ENCODE measurements at regions not wholly inside any gene's neighbourhood (a gene's known extent, or its start where the extent isn't known, plus 50 kb on each side); places are given as distances from the start of the nearest gene placed in this dataset.

DNA sequence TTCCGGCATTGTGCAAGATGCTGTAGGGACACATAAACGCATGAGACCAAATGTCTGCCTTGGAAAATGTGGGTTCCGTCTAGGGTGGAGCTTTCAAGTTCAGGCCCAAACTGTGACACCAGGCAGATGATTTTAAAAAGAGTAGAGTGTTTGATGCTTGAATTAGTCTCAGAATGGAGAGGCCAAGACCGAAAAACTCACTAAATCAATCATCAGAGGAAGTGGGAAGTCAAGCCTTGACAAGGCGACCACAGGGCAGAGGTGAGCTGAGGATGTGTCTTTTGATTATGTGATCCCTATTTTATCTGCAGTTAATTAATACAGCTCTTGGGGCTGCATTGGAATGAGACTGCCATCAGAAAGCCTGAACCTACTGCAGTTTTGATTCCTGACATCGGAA, 275.4 kb downstream of the ABHD5 start:
- TF ChIP-seq JUND (IDR thresholded peaks at IDR 0.05) (no peak), EP300 (IDR thresholded peaks at IDR 0.05; ENCODE audit: borderline replicate concordance in 1 of 2, low read depth in 1 of 2, low read length in 1 of 2) (no peak), POLR2AphosphoS5 (IDR thresholded peaks at IDR 0.05; ENCODE audit: low read depth, low read length) (no peak), MXI1 (IDR thresholded peaks at IDR 0.05; ENCODE audit: low read depth, low read length) (no peak)
- TF ChIP-seq, protein P1, sequence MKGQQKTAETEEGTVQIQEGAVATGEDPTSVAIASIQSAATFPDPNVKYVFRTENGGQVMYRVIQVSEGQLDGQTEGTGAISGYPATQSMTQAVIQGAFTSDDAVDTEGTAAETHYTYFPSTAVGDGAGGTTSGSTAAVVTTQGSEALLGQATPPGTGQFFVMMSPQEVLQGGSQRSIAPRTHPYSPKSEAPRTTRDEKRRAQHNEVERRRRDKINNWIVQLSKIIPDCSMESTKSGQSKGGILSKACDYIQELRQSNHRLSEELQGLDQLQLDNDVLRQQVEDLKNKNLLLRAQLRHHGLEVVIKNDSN (IDR thresholded peaks at IDR 0.05; ENCODE audit: borderline replicate concordance, low read depth), result no peak
- TF ChIP-seq, protein P2, sequence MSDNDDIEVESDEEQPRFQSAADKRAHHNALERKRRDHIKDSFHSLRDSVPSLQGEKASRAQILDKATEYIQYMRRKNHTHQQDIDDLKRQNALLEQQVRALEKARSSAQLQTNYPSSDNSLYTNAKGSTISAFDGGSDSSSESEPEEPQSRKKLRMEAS (IDR thresholded peaks at IDR 0.05; ENCODE audit: low read depth), result no peak
